Erythroblast (primary cell): ENCODE measurements at regions not wholly inside any gene's neighbourhood (a gene's known extent, or its start where the extent isn't known, plus 50 kb on each side); places are given as distances from the start of the nearest gene placed in this dataset.

Experiments used
- GATA1 ChIP-seq: IDR thresholded peaks from 2 replicates; pipeline ENCODE4 v1.6.1; 2011; ENCODE audit warnings: low read depth, mild to moderate bottlenecking, control low read depth, low read length, moderate library complexity
- POLR2A ChIP-seq: IDR thresholded peaks from 2 replicates; pipeline ENCODE4 v1.6.1; 2011; ENCODE audit warnings: mild to moderate bottlenecking, low read length

DNA sequence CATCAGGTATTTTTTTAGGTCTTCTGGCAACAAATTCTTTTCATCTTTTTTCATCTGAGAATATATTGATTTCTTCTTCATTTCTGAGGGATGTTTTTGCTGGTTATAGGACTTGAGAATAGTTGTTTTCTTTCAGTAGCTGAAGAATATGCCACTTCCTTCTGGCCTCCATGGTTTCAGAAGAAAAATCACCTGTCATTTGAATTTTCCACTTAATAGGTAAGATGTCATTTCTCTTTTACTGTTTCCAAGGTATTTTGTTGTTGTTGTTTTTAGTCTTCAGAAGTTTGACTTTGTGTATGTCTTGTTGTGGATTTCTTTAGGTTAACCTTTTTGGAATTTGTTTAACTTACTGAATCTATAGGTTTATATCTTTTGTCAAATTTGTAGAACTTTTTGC is 257.8 kb upstream of the AMIGO2 start:
- TF ChIP-seq POLR2A (no peak), GATA1 (no peak)
